ENCODE measurements at regions not wholly inside any gene's neighbourhood (a gene's known extent, or its start where the extent isn't known, plus 50 kb on each side); places are given as distances from the start of the nearest gene placed in this dataset.

- TF ChIP-seq, protein P1, sequence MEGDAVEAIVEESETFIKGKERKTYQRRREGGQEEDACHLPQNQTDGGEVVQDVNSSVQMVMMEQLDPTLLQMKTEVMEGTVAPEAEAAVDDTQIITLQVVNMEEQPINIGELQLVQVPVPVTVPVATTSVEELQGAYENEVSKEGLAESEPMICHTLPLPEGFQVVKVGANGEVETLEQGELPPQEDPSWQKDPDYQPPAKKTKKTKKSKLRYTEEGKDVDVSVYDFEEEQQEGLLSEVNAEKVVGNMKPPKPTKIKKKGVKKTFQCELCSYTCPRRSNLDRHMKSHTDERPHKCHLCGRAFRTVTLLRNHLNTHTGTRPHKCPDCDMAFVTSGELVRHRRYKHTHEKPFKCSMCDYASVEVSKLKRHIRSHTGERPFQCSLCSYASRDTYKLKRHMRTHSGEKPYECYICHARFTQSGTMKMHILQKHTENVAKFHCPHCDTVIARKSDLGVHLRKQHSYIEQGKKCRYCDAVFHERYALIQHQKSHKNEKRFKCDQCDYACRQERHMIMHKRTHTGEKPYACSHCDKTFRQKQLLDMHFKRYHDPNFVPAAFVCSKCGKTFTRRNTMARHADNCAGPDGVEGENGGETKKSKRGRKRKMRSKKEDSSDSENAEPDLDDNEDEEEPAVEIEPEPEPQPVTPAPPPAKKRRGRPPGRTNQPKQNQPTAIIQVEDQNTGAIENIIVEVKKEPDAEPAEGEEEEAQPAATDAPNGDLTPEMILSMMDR (IDR thresholded peaks at IDR 0.05; ENCODE audit: insufficient read depth, low read depth, low read length, missing control alignments), result no peak
- H3K4me3 ChIP-seq (ENCODE audit: low read length), result no peak overlapping the region
- DNase-seq (ENCODE audit: low read depth), result peak; percentile 27
Observed at GRCh38 chr10:69732826-69733150, 68.9 kb upstream of the COL13A1 start.

DNA sequence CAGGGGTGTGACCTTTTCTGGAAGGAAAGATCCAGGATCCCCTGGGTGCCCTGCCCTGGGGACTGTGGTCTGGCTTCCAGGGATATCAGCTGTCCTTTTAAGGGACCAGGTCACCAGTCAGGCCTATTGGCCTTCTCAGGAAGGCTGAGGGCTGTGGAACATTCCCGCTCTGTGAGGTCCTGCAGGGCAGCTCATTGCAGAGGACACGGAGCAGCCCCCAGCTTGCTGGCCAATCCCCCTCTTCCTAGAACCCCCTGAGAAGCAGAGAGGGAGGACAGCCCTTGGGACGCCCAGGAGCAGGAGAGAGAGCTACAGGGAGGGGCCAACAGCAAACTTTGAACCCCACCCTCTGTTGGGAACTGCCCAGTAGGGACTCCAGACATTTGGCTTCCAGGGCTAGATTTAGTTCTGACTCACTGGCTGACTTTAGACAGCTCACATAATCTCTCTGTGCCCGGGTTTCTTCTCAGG lies 67.9 kb upstream of the COL13A1 start:
- no peak overlapping the region for H3K4me3 ChIP-seq (ENCODE audit: low read length)
- peak; percentile 58 for DNase-seq (ENCODE audit: low read depth)
- TF ChIP-seq, protein P1 (IDR thresholded peaks at IDR 0.05; ENCODE audit: insufficient read depth, low read depth, low read length, missing control alignments), result no peak

DNA sequence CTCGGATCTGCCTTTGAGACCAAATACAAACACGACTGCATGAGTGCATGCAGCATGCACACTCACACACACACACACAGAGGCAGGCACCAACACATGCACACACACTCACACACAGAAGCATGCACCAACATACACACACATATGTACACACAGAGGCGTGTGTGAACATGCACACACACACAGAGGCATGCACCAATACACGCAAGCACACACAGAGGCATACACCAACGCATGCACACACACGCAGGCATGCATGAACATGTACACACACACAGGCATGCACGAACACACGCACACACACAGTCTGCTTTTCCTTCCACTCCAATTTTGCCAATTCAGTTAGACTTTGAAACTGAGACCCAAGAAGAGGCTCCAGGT lies 67.3 kb upstream of the COL13A1 start:
- peak; percentile 21 for DNase-seq (ENCODE audit: low read depth)
- TF ChIP-seq, protein P1 (IDR thresholded peaks at IDR 0.05; ENCODE audit: insufficient read depth, low read depth, low read length, missing control alignments), result no peak
- H3K4me3 ChIP-seq (ENCODE audit: low read length), result no peak overlapping the region

DNA sequence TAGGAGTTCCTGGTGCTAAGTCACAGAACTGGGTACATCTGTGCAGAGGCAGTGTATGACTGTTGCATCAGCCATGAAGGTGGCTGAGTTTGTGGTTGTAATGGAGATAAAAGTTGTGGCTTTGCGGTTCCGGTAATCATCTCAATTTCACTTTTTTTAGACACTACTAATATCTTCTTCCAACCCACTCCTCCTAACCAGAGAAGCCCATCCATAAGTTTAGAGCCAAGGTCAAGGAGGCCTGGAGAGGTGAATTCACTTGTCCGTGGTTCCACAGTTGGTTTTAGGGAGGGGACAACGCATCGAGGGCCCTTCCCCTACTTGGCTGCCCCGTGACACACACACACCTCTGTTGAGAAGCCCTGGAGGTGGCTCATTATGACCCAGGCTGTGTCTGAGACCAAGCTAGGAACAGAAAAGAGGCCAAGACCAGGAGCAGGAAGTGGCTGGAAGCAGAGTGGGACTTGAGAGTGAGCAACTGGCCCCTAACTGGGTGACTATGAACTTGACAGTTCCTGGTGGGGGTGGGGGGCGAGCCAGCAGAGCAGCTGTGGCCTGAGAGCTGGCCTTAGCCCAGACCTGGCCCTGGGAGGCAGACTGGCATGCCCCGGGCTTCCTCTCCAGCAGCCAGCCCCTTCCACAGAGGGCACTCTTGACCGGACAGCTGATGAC lies 66.8 kb upstream of the COL13A1 start:
- TF ChIP-seq, protein P1 (IDR thresholded peaks at IDR 0.05; ENCODE audit: insufficient read depth, low read depth, low read length, missing control alignments), result no peak

DNA sequence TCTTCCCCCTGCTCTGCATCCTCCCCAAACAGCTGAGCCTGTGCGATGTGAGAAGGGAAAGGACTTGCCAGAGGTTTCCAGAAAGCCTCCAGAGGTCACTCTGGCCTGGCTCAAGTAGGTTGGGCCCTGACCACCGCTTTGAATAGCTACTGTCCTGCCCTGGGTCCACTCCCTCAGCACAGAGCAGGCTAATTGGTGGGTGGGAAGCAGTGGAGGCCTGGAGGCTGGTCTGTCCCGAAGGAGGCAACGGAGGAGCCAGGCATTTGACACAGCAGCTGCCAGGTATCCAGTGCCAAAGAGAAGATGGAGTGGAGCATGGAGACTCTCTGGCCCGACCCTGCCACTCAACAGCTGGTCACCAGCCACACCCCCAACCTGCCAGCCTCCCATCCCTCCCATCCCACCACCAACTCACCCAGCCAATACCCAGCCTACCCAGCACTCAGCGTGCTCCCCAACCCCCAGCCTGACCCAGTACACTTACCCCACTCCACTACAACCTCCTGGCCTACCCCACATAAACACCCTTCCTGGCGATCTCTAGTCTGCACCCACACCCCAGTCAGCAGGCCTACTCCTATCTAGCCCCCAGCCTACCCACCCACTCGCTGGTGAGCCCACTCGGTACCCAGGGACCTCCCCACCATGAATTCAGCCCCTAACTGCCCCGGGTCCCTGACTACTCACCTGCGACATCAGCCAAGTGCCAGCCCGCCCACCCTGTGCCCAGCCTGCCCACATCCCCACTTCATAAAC lies 64.6 kb upstream of the COL13A1 start:
- TF ChIP-seq, protein P1 (IDR thresholded peaks at IDR 0.05; ENCODE audit: insufficient read depth, low read depth, low read length, missing control alignments), result no peak
- H3K4me3 ChIP-seq (ENCODE audit: low read length), result no peak overlapping the region
- DNase-seq (ENCODE audit: low read depth), result no peak

More for the DNA sequence above, 66.8 kb upstream of the COL13A1 start:
- H3K4me3 ChIP-seq (ENCODE audit: low read length), result no peak overlapping the region
- no peak for DNase-seq (ENCODE audit: low read depth)

DNA sequence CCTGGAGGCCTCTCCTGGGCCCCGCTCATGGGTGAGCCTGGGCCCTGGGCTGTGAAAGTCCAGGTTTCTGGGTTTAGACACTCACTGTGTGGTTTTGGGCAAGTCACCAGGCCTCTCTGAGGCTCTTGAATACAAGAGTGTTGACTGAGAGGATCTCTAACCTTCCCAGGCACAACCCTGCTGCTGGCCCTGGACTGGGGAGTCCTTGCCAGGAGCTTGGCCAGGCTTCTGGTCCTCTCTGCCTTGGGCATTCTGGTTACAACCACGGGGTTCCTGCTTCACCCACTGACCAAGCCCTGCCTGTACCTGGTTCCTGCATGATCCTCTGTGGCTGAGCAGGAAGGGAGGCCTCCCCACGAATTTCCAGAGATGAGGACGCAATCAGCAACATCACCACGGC lies 63.6 kb upstream of the COL13A1 start:
- DNase-seq (ENCODE audit: low read depth), result no peak
- H3K4me3 ChIP-seq (ENCODE audit: low read length), result no peak overlapping the region
- TF ChIP-seq, protein P1 (IDR thresholded peaks at IDR 0.05; ENCODE audit: insufficient read depth, low read depth, low read length, missing control alignments), result no peak
